H9 (cell line): ENCODE measurements at regions not wholly inside any gene's neighbourhood (a gene's known extent, or its start where the extent isn't known, plus 50 kb on each side); places are given as distances from the start of the nearest gene placed in this dataset.

Experiments
- DNase-seq: peaks from one replicate; pipeline ENCODE4 v3.0.0-alpha.2; 2017
- H2AFZ ChIP-seq: one replicate; pipeline ENCODE4 v1.6.1; 2013; ENCODE audit warnings: mild to moderate bottlenecking, low read length, control low read depth, moderate library complexity
- H2AK5ac ChIP-seq: 2 replicates; pipeline ENCODE4 v1.6.1; 2013; ENCODE audit warnings: low read length, control low read depth, mixed read lengths; ENCODE audit not compliant: insufficient read length
- H2BK120ac ChIP-seq: one replicate; pipeline ENCODE4 v1.6.1; 2013; ENCODE audit warnings: low read depth, mild to moderate bottlenecking, low read length, control low read depth, inconsistent platforms; ENCODE audit not compliant: poor library complexity, severe bottlenecking
- H2BK12ac ChIP-seq: 2 replicates; pipeline ENCODE4 v1.6.1; 2013; ENCODE audit warnings: low read length, control low read depth, mixed read lengths, low read depth; ENCODE audit not compliant: insufficient read length
- H2BK15ac ChIP-seq: 2 replicates; pipeline ENCODE4 v1.6.1; 2013; ENCODE audit warnings: low read depth, low read length, control low read depth
- H2BK20ac ChIP-seq: one replicate; pipeline ENCODE4 v1.6.1; 2013; ENCODE audit warnings: low read depth, mild to moderate bottlenecking, low read length, control low read depth, inconsistent platforms; ENCODE audit not compliant: poor library complexity, severe bottlenecking
- H2BK5ac ChIP-seq: 2 replicates; pipeline ENCODE4 v1.6.1; 2013; ENCODE audit warnings: low read length, control low read depth, mixed read lengths; ENCODE audit not compliant: insufficient read length
- H3K14ac ChIP-seq: 2 replicates; pipeline ENCODE4 v1.6.1; 2013; ENCODE audit warnings: low read length, control low read depth; ENCODE audit not compliant: insufficient read depth
- H3K18ac ChIP-seq: 2 replicates; pipeline ENCODE4 v1.6.1; 2013; ENCODE audit warnings: low read depth, mild to moderate bottlenecking, mixed read lengths, low read length, control low read depth; ENCODE audit not compliant: insufficient read length
- H3K23ac ChIP-seq: 2 replicates; pipeline ENCODE4 v1.6.1; 2013; ENCODE audit warnings: low read length, control low read depth, mixed read lengths, low read depth; ENCODE audit not compliant: insufficient read length
- H3K23me2 ChIP-seq: 2 replicates; pipeline ENCODE4 v1.6.1; 2013; ENCODE audit warnings: low read depth, mild to moderate bottlenecking, mixed read lengths, low read length, control low read depth; ENCODE audit not compliant: insufficient read length, poor library complexity, severe bottlenecking
- H3K27ac ChIP-seq: 2 replicates; pipeline ENCODE4 v1.5.1; 2013; ENCODE audit warnings: low read length, control low read depth, mixed read lengths, low read depth; ENCODE audit not compliant: insufficient read length
- H3K27me3 ChIP-seq: 2 replicates; pipeline ENCODE4 v1.6.1; 2013; ENCODE audit warnings: low read length, control low read depth, inconsistent platforms; ENCODE audit not compliant: insufficient read depth
- H3K4ac ChIP-seq: 2 replicates; pipeline ENCODE4 v1.6.1; 2013; ENCODE audit warnings: low read depth, mild to moderate bottlenecking, control low read depth, inconsistent platforms, low read length, moderate library complexity
- H3K4me1 ChIP-seq: 2 replicates; pipeline ENCODE4 v1.6.1; 2013; ENCODE audit warnings: low read length, control low read depth, inconsistent platforms; ENCODE audit not compliant: insufficient read depth
- H3K4me2 ChIP-seq: 2 replicates; pipeline ENCODE4 v1.6.1; 2013; ENCODE audit warnings: low read length, control low read depth, mixed read lengths; ENCODE audit not compliant: insufficient read length, insufficient read depth
- H3K56ac ChIP-seq: 2 replicates; pipeline ENCODE4 v1.6.1; 2013; ENCODE audit warnings: low read depth, mild to moderate bottlenecking, mixed read lengths, low read length, control low read depth; ENCODE audit not compliant: insufficient read length
- H3K79me1 ChIP-seq: 2 replicates; pipeline ENCODE4 v1.6.1; 2013; ENCODE audit warnings: low read depth, mild to moderate bottlenecking, moderate library complexity, low read length, control low read depth, inconsistent platforms; ENCODE audit not compliant: insufficient read depth, poor library complexity, severe bottlenecking
- H3K79me2 ChIP-seq: 2 replicates; pipeline ENCODE4 v1.6.1; 2013; ENCODE audit warnings: low read length, control low read depth, inconsistent platforms; ENCODE audit not compliant: insufficient read depth
- H3K9ac ChIP-seq: 2 replicates; pipeline ENCODE4 v1.6.1; 2013; ENCODE audit warnings: low read length, control low read depth, mixed read lengths; ENCODE audit not compliant: insufficient read length; ENCODE audit errors: extremely low read depth
- H3K9me3 ChIP-seq: one replicate; pipeline ENCODE4 v1.6.1; 2013; ENCODE audit warnings: low read depth, low read length, inconsistent platforms; ENCODE audit not compliant: control insufficient read depth
- H3T11ph ChIP-seq: one replicate; pipeline ENCODE4 v1.6.1; 2013; ENCODE audit warnings: mild to moderate bottlenecking, low read length, control low read depth, inconsistent platforms
- H4K20me1 ChIP-seq: one replicate; pipeline ENCODE4 v1.6.1; 2013; ENCODE audit not compliant: control insufficient read depth, insufficient read length, insufficient read depth
- H4K5ac ChIP-seq: 2 replicates; pipeline ENCODE4 v1.6.1; 2013; ENCODE audit warnings: low read depth, mild to moderate bottlenecking, mixed read lengths, low read length, control low read depth; ENCODE audit not compliant: insufficient read length
- H4K8ac ChIP-seq: replicated peaks from 2 replicates; pipeline ENCODE4 v1.6.1; 2013; ENCODE audit warnings: low read length, control low read depth, mixed read lengths, low read depth; ENCODE audit not compliant: insufficient read length
- H4K91ac ChIP-seq: 2 replicates; pipeline ENCODE4 v1.6.1; 2013; ENCODE audit warnings: low read depth, mild to moderate bottlenecking, moderate library complexity, mixed read lengths, low read length, control low read depth; ENCODE audit not compliant: insufficient read length
- H3K27ac Mint-ChIP-seq, 3 experiments: 2 replicates in 2 of 3; 3 replicates in 1 of 3; pipeline ENCODE4 v1.8.0; 2020 to 2021; ENCODE audit warnings: mixed read lengths in 3 of 3, mild to moderate bottlenecking in 1 of 3, moderate library complexity in 1 of 3
- H3K27me3 Mint-ChIP-seq: 2 replicates; pipeline ENCODE4 v1.8.0; 2021; ENCODE audit warnings: low read depth, mild to moderate bottlenecking, moderate library complexity, mixed read lengths
- H3K36me3 Mint-ChIP-seq, 3 experiments: 2 replicates in 2 of 3; 3 replicates in 1 of 3; pipeline ENCODE4 v1.8.0; 2020 to 2021; ENCODE audit warnings: low read depth in 3 of 3, mixed read lengths in 3 of 3; ENCODE audit not compliant: insufficient read depth in 1 of 3
- H3K4me1 Mint-ChIP-seq, 2 experiments: 2 replicates each; pipeline ENCODE4 v1.8.0; 2020; ENCODE audit warnings: mixed read lengths in 2 of 2
- H3K4me3 Mint-ChIP-seq, 2 experiments: 2 replicates in 1 of 2; 3 replicates in 1 of 2; pipeline ENCODE4 v1.8.0; 2020 to 2021; ENCODE audit warnings: mild to moderate bottlenecking in 2 of 2, mixed read lengths in 2 of 2, moderate library complexity in 1 of 2
- H3K9me3 Mint-ChIP-seq, 2 experiments: 2 replicates in 1 of 2; 3 replicates in 1 of 2; pipeline ENCODE4 v1.8.0; 2020; ENCODE audit warnings: mild to moderate bottlenecking in 2 of 2, mixed read lengths in 2 of 2, moderate library complexity in 1 of 2
- WGBS: extraction: QIAGEN DNeasy Blood & Tissue Kit; methylation state at CpG from one replicate; pipeline ENCODE4 v1.1.7; 2013; ENCODE audit warnings: missing lambda C conversion rate, low lambda C conversion rate, mixed read lengths; ENCODE audit not compliant: insufficient read length; ENCODE audit errors: extremely low coverage; 5-methylcytosine and 5-hydroxymethylcytosine counted together
- TF ChIP-seq, protein P1 (sequence below): fragments of 200-600 bp; sonication (generic); conservative IDR thresholded peaks from 3 replicates; pipeline ENCODE4 v1.8.0; 2021; ENCODE audit warnings: antibody characterized with exemption, mild to moderate bottlenecking

DNA sequence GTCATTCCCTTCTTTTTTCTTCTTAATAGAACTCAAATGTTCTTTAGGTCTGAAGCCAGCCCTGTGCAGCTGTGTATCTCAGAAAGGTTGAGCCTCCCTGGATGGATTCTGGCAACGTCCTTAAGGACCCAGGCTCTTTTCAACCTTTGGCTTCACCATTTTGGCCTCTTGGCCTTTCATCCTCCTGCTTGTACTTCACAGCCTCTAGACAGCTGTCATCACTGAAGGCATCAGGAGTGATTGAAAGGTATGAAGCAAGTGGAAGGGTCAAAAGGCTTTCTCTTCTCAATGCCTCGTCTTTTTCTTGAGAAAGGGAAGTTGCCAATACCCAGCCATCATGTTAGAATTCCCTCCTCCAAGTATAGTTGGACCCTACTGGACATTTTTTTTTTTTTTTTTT lies 81.2 kb upstream of the RANBP3L start:
- peaks cover 6 to 7% of the 10 kb centered on the region in 2 experiments for H3K4me1 Mint-ChIP-seq
- no CpG with 5 or more reads among the region's 2 CpGs for WGBS
- Histone ChIP-seq H3K4me1 (no peaks in the 10 kb centered on the region), H4K20me1 (no peaks in the 10 kb centered on the region), H2BK15ac (no peak overlapping the region), H3K4ac (no peak overlapping the region), H2BK5ac (no peak overlapping the region), H4K91ac (no peak overlapping the region), H3K56ac (no peak overlapping the region), H3K23me2 (no peaks in the 10 kb centered on the region), H3K27ac (no peak overlapping the region), H3K79me1 (no peaks in the 10 kb centered on the region), H2BK12ac (no peak overlapping the region), H4K5ac (no peak overlapping the region), H3K9ac (no peak overlapping the region), H2BK20ac (no peak overlapping the region), H3K27me3 (no peaks in the 10 kb centered on the region), H3K4me2 (no peak overlapping the region), H3K14ac (no peak overlapping the region), H3K23ac (no peak overlapping the region), H4K8ac (no peak overlapping the region), H3K18ac (no peak overlapping the region), H3T11ph (no peak overlapping the region), H2AK5ac (no peak overlapping the region), H3K79me2 (no peaks in the 10 kb centered on the region), H3K9me3 (no peaks in the 10 kb centered on the region), H2AFZ (no peak overlapping the region), H2BK120ac (no peak overlapping the region)
- DNase-seq = no peak
- H3K4me3 Mint-ChIP-seq = no peak overlapping the region
- H3K27me3 Mint-ChIP-seq = peaks cover 3% of the 10 kb centered on the region
- no peaks in the 10 kb centered on the region for H3K9me3 Mint-ChIP-seq
- no peaks in the 10 kb centered on the region for H3K36me3 Mint-ChIP-seq
- TF ChIP-seq, protein P1, sequence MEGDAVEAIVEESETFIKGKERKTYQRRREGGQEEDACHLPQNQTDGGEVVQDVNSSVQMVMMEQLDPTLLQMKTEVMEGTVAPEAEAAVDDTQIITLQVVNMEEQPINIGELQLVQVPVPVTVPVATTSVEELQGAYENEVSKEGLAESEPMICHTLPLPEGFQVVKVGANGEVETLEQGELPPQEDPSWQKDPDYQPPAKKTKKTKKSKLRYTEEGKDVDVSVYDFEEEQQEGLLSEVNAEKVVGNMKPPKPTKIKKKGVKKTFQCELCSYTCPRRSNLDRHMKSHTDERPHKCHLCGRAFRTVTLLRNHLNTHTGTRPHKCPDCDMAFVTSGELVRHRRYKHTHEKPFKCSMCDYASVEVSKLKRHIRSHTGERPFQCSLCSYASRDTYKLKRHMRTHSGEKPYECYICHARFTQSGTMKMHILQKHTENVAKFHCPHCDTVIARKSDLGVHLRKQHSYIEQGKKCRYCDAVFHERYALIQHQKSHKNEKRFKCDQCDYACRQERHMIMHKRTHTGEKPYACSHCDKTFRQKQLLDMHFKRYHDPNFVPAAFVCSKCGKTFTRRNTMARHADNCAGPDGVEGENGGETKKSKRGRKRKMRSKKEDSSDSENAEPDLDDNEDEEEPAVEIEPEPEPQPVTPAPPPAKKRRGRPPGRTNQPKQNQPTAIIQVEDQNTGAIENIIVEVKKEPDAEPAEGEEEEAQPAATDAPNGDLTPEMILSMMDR = no peak
- H3K27ac Mint-ChIP-seq = no peak overlapping the region
